ENCODE measurements at regions not wholly inside any gene's neighbourhood (a gene's known extent, or its start where the extent isn't known, plus 50 kb on each side); places are given as distances from the start of the nearest gene placed in this dataset.
"Not testable (repeated sequence)": the region's sequence is repeated elsewhere in the genome, so short reads cannot be mapped to it uniquely, and the experiment has no call there.

- Histone ChIP-seq H3K4me1 (ENCODE audit: insufficient read depth) (no peaks in the 10 kb centered on the region), H3K4me3 (no peak overlapping the region), H3K79me2 (replicated peaks; ENCODE audit: insufficient read depth) (no peaks in the 10 kb centered on the region), H2AFZ (no peak overlapping the region), H4K20me1 (replicated peaks; ENCODE audit: insufficient read depth) (no peaks in the 10 kb centered on the region), H3K27me3 (ENCODE audit: insufficient read depth) (no peaks in the 10 kb centered on the region), H3K4me2 (no peak overlapping the region), H3K27ac (ENCODE audit: low read depth) (no peak overlapping the region), H3F3A (replicated peaks; ENCODE audit: low read depth) (no peaks in the 10 kb centered on the region), H3K36me3 (ENCODE audit: insufficient read depth) (no peaks in the 10 kb centered on the region), H3K9me2 (ENCODE audit: insufficient read depth) (no peaks in the 10 kb centered on the region)
- Mint-ChIP-seq H3K4me3 (no peak overlapping the region), H3K36me3 (ENCODE audit: low read depth) (no peaks in the 10 kb centered on the region), H3K4me1 (peaks cover 4% of the 10 kb centered on the region; the same call in 2 of the 3 replicates), H3K27ac (no peak overlapping the region), H3K9me3 (no peaks in the 10 kb centered on the region), H3K27me3 (ENCODE audit: insufficient read depth, low read depth, poor library complexity) (peaks cover 4% of the 10 kb centered on the region)
- ATAC-seq (no peak), DNase-seq (ENCODE audit: low spot score) (no peak)
- TF ChIP-seq EZH2phosphoT487 (IDR thresholded peaks at IDR 0.05; ENCODE audit: unreplicated experiment): no peak
- no peak for TF ChIP-seq ZNF114 (CRISPR knock-in tag; IDR thresholded peaks at IDR 0.05)
- no peak for TF ChIP-seq REST (IDR thresholded peaks at IDR 0.05; ENCODE audit: unreplicated experiment)
These were observed 143.3 kb downstream of the KLRB1 start for GRCh38 chr12:9464408-9464807.

- not testable (repeated sequence) for H3K9me2 ChIP-seq (ENCODE audit: insufficient read depth); H3K4me1 Mint-ChIP-seq; H3K4me3 Mint-ChIP-seq; H3K27me3 Mint-ChIP-seq (ENCODE audit: insufficient read depth, low read depth, poor library complexity); H3K27me3 ChIP-seq (ENCODE audit: insufficient read depth); DNase-seq (ENCODE audit: low spot score); ATAC-seq; H3K36me3 Mint-ChIP-seq (ENCODE audit: low read depth); H3K36me3 ChIP-seq (ENCODE audit: insufficient read depth); H3F3A ChIP-seq (replicated peaks; ENCODE audit: low read depth); H3K4me1 ChIP-seq (ENCODE audit: insufficient read depth); H3K9me3 Mint-ChIP-seq; H3K27ac ChIP-seq (ENCODE audit: low read depth); H4K20me1 ChIP-seq (replicated peaks; ENCODE audit: insufficient read depth); H2AFZ ChIP-seq; H3K27ac Mint-ChIP-seq; H3K4me3 ChIP-seq; H3K79me2 ChIP-seq (replicated peaks; ENCODE audit: insufficient read depth); H3K4me2 ChIP-seq
These were observed 152.2 kb downstream of the KLRB1 start for GRCh38 chr12:9455516-9455915.

- not testable (repeated sequence) for H2AFZ ChIP-seq; H3K4me2 ChIP-seq; H3K79me2 ChIP-seq (replicated peaks; ENCODE audit: insufficient read depth); H3K4me1 Mint-ChIP-seq; DNase-seq (ENCODE audit: low spot score); H3F3A ChIP-seq (replicated peaks; ENCODE audit: low read depth); H3K4me3 Mint-ChIP-seq; H3K4me1 ChIP-seq (ENCODE audit: insufficient read depth); H3K36me3 Mint-ChIP-seq (ENCODE audit: low read depth); H3K9me2 ChIP-seq (ENCODE audit: insufficient read depth); H4K20me1 ChIP-seq (replicated peaks; ENCODE audit: insufficient read depth); H3K27me3 ChIP-seq (ENCODE audit: insufficient read depth); H3K9me3 Mint-ChIP-seq; H3K27ac ChIP-seq (ENCODE audit: low read depth); H3K27me3 Mint-ChIP-seq (ENCODE audit: insufficient read depth, low read depth, poor library complexity); ATAC-seq; H3K36me3 ChIP-seq (ENCODE audit: insufficient read depth); H3K4me3 ChIP-seq; H3K27ac Mint-ChIP-seq
These were observed 153.7 kb downstream of the KLRB1 start for GRCh38 chr12:9454021-9454420.

- not testable (repeated sequence) for H2AFZ ChIP-seq; H3K4me3 ChIP-seq; H3K27ac Mint-ChIP-seq; H4K20me1 ChIP-seq (replicated peaks; ENCODE audit: insufficient read depth); H3K36me3 Mint-ChIP-seq (ENCODE audit: low read depth); H3K4me2 ChIP-seq; H3K4me1 ChIP-seq (ENCODE audit: insufficient read depth); H3F3A ChIP-seq (replicated peaks; ENCODE audit: low read depth); H3K27me3 ChIP-seq (ENCODE audit: insufficient read depth); H3K79me2 ChIP-seq (replicated peaks; ENCODE audit: insufficient read depth); H3K36me3 ChIP-seq (ENCODE audit: insufficient read depth); H3K27ac ChIP-seq (ENCODE audit: low read depth); H3K9me2 ChIP-seq (ENCODE audit: insufficient read depth)
- ATAC-seq: peak; percentile 58
- Mint-ChIP-seq H3K4me1 (peaks cover 12% of the 10 kb centered on the region), H3K4me3 (peak overlapping the region; percentile 95), H3K27me3 (ENCODE audit: insufficient read depth, low read depth, poor library complexity) (peaks cover 18% of the 10 kb centered on the region), H3K9me3 (peaks cover 15% of the 10 kb centered on the region)
- peak; percentile 15 for DNase-seq (ENCODE audit: low spot score)
These were observed 157.6 kb downstream of the KLRB1 start for GRCh38 chr12:9450127-9450567.

GRCh38 chr12:9449657-9450126, 158.0 kb downstream of the KLRB1 start:
- not testable (repeated sequence) for H3K27ac Mint-ChIP-seq; H3K36me3 Mint-ChIP-seq (ENCODE audit: low read depth); H3K4me1 ChIP-seq (ENCODE audit: insufficient read depth); ATAC-seq; H3K36me3 ChIP-seq (ENCODE audit: insufficient read depth); H3K9me2 ChIP-seq (ENCODE audit: insufficient read depth); H4K20me1 ChIP-seq (replicated peaks; ENCODE audit: insufficient read depth); H3K4me3 ChIP-seq; H3K79me2 ChIP-seq (replicated peaks; ENCODE audit: insufficient read depth); H3F3A ChIP-seq (replicated peaks; ENCODE audit: low read depth); H3K27me3 ChIP-seq (ENCODE audit: insufficient read depth); H3K27ac ChIP-seq (ENCODE audit: low read depth); H2AFZ ChIP-seq
- Mint-ChIP-seq H3K9me3 (peaks cover 15% of the 10 kb centered on the region), H3K4me1 (peaks cover 12% of the 10 kb centered on the region), H3K4me3 (peak overlapping the region; percentile 95), H3K27me3 (ENCODE audit: insufficient read depth, low read depth, poor library complexity) (peaks cover 18% of the 10 kb centered on the region)
- peak overlapping the region; percentile 89; the same call in 1 of the 2 replicates for H3K4me2 ChIP-seq
- DNase-seq (ENCODE audit: low spot score): peak; percentile 4

All from GM23338 (cell line).